Mesenchymal stem cell (in vitro differentiated cells and primary cell): ENCODE measurements at regions not wholly inside any gene's neighbourhood (a gene's known extent, or its start where the extent isn't known, plus 50 kb on each side); places are given as distances from the start of the nearest gene placed in this dataset.

Experiments
- DNase-seq: peaks from one replicate; pipeline ENCODE4 v3.0.0-alpha.2; 2013
- H2AFZ ChIP-seq: one replicate; pipeline ENCODE4 v1.6.1; 2013; ENCODE audit warnings: low read depth, mild to moderate bottlenecking, control low read depth, inconsistent platforms, low read length, moderate library complexity
- H2AK5ac ChIP-seq: 2 replicates; pipeline ENCODE4 v1.6.1; 2013; ENCODE audit warnings: low read length, moderate library complexity, mild to moderate bottlenecking, inconsistent platforms; ENCODE audit not compliant: severe bottlenecking
- H2BK120ac ChIP-seq: one replicate; pipeline ENCODE4 v1.6.1; 2013; ENCODE audit warnings: low read depth, mild to moderate bottlenecking, inconsistent platforms, low read length, moderate library complexity
- H2BK12ac ChIP-seq, 2 experiments: one replicate each; pipeline ENCODE4 v1.6.1; 2013; ENCODE audit warnings: inconsistent platforms in 2 of 2, low read length in 2 of 2, mild to moderate bottlenecking in 2 of 2, moderate library complexity in 2 of 2, control low read depth in 1 of 2
- H2BK15ac ChIP-seq: one replicate; pipeline ENCODE4 v1.6.1; 2013; ENCODE audit warnings: mild to moderate bottlenecking, low read depth, inconsistent platforms; ENCODE audit not compliant: poor library complexity, severe bottlenecking
- H2BK5ac ChIP-seq: 2 replicates; pipeline ENCODE4 v1.6.1; 2013; ENCODE audit warnings: low read depth, mild to moderate bottlenecking, low read length, control low read depth, inconsistent platforms; ENCODE audit not compliant: poor library complexity, severe bottlenecking
- H3K14ac ChIP-seq, 2 experiments: one replicate each; pipeline ENCODE4 v1.6.1; 2013; ENCODE audit warnings: inconsistent platforms in 2 of 2, low read length in 2 of 2, control low read depth in 1 of 2, mild to moderate bottlenecking in 1 of 2, moderate library complexity in 1 of 2
- H3K18ac ChIP-seq, 2 experiments: one replicate each; pipeline ENCODE4 v1.6.1; 2013; ENCODE audit warnings: inconsistent platforms in 2 of 2, low read length in 2 of 2, control low read depth in 1 of 2, low read depth in 1 of 2, mild to moderate bottlenecking in 1 of 2
- H3K23ac ChIP-seq, 2 experiments: one replicate each; pipeline ENCODE4 v1.6.1; 2013; ENCODE audit warnings: inconsistent platforms in 2 of 2, low read length in 2 of 2, mild to moderate bottlenecking in 2 of 2, moderate library complexity in 2 of 2, control low read depth in 1 of 2
- H3K27ac ChIP-seq: 2 replicates; pipeline ENCODE4 v1.5.1; 2013; ENCODE audit warnings: mild to moderate bottlenecking, moderate library complexity, low read length, control low read depth, inconsistent platforms; ENCODE audit not compliant: poor library complexity, severe bottlenecking
- H3K27me3 ChIP-seq, 2 experiments: 2 replicates each; pipeline versions ENCODE4 v1.6.1 to v1.7.0; 2013; ENCODE audit warnings: low read length in 2 of 2, mild to moderate bottlenecking in 2 of 2, moderate library complexity in 2 of 2, control low read depth in 1 of 2, inconsistent platforms in 1 of 2; ENCODE audit not compliant: control insufficient read depth in 1 of 2, insufficient read depth in 1 of 2
- H3K36me3 ChIP-seq, 2 experiments: 2 replicates each; pipeline versions ENCODE4 v1.6.1 to v1.7.0; 2013; ENCODE audit warnings: low read length in 2 of 2, control low read depth in 1 of 2, inconsistent platforms in 1 of 2, low read depth in 1 of 2, mild to moderate bottlenecking in 1 of 2; ENCODE audit not compliant: insufficient read depth in 2 of 2, control insufficient read depth in 1 of 2
- H3K4ac ChIP-seq, 2 experiments: one replicate each; pipeline ENCODE4 v1.6.1; 2013; ENCODE audit warnings: inconsistent platforms in 2 of 2, low read length in 2 of 2, mild to moderate bottlenecking in 2 of 2, moderate library complexity in 2 of 2, control low read depth in 1 of 2, low read depth in 1 of 2
- H3K4me1 ChIP-seq: 2 replicates; pipeline ENCODE4 v1.6.1; 2013; ENCODE audit warnings: low read depth, low read length, control low read depth; ENCODE audit not compliant: control insufficient read depth, insufficient read depth
- H3K4me2 ChIP-seq: 2 replicates; pipeline ENCODE4 v1.6.1; 2013; ENCODE audit warnings: low read length, mild to moderate bottlenecking, inconsistent platforms; ENCODE audit not compliant: poor library complexity, severe bottlenecking
- H3K4me3 ChIP-seq, 2 experiments: 2 replicates each; pipeline versions ENCODE4 v1.5.1 to v1.7.0; 2013; ENCODE audit warnings: low read length in 2 of 2, mild to moderate bottlenecking in 2 of 2, control low read depth in 1 of 2, low read depth in 1 of 2; ENCODE audit not compliant: insufficient read depth in 1 of 2
- H3K79me1 ChIP-seq: replicated peaks from 2 replicates; pipeline ENCODE4 v1.6.1; 2013; ENCODE audit warnings: mild to moderate bottlenecking, control low read depth, low read length, inconsistent platforms; ENCODE audit not compliant: poor library complexity, severe bottlenecking
- H3K9ac ChIP-seq: 2 replicates; pipeline ENCODE4 v1.7.0; 2013; ENCODE audit warnings: mild to moderate bottlenecking, low read length, moderate library complexity
- H3K9me3 ChIP-seq: 2 replicates; pipeline ENCODE4 v1.7.0; 2013; ENCODE audit warnings: mild to moderate bottlenecking, low read length; ENCODE audit not compliant: control insufficient read depth
- H4K8ac ChIP-seq: one replicate; pipeline ENCODE4 v1.6.1; 2013; ENCODE audit warnings: inconsistent platforms, mild to moderate bottlenecking, low read length, moderate library complexity
- H4K91ac ChIP-seq: one replicate; pipeline ENCODE4 v1.6.1; 2013; ENCODE audit warnings: mild to moderate bottlenecking, low read length, inconsistent platforms
- WGBS: methylation state at CpG from one replicate; pipeline ENCODE4 v1.1.7; 2013; ENCODE audit warnings: mixed read lengths; 5-methylcytosine and 5-hydroxymethylcytosine counted together

GRCh38 chr13:61734683-61735082 is 319.0 kb upstream of the PCDH20 start:
- H2BK15ac ChIP-seq, result no peak overlapping the region
- H2BK5ac ChIP-seq, result no peak overlapping the region
- H3K14ac ChIP-seq, result no peak overlapping the region
- H3K27ac ChIP-seq, result no peak overlapping the region
- WGBS, result no CpG with 5 or more reads among the region's 1 CpG
- H3K4me3 ChIP-seq, result no peak overlapping the region
- no peaks in the 10 kb centered on the region for H3K36me3 ChIP-seq
- no peak overlapping the region for H3K4me2 ChIP-seq
- H2BK12ac ChIP-seq, result no peak overlapping the region
- H3K18ac ChIP-seq, result no peak overlapping the region
- no peak overlapping the region for H4K8ac ChIP-seq
- DNase-seq, result no peak
- H4K91ac ChIP-seq, result no peak overlapping the region
- no peak overlapping the region for H3K23ac ChIP-seq
- H3K27me3 ChIP-seq, result no peaks in the 10 kb centered on the region
- no peak overlapping the region for H3K9ac ChIP-seq
- no peak overlapping the region for H3K4ac ChIP-seq
- no peaks in the 10 kb centered on the region for H3K9me3 ChIP-seq
- no peak overlapping the region for H2BK120ac ChIP-seq
- no peak overlapping the region for H2AK5ac ChIP-seq
- no peaks in the 10 kb centered on the region for H3K4me1 ChIP-seq
- no peaks in the 10 kb centered on the region for H3K79me1 ChIP-seq
- no peak overlapping the region for H2AFZ ChIP-seq

GRCh38 chr13:61728471-61728870 is 312.8 kb upstream of the PCDH20 start:
- H2BK120ac ChIP-seq, result no peak overlapping the region
- H3K23ac ChIP-seq, result no peak overlapping the region
- no peak overlapping the region for H2BK12ac ChIP-seq
- no peaks in the 10 kb centered on the region for H3K79me1 ChIP-seq
- H3K36me3 ChIP-seq, result no peaks in the 10 kb centered on the region
- no peak overlapping the region for H3K4ac ChIP-seq
- H3K9ac ChIP-seq, result no peak overlapping the region
- H2BK5ac ChIP-seq, result no peak overlapping the region
- no peak overlapping the region for H4K8ac ChIP-seq
- DNase-seq, result peak; percentile 1
- H3K4me3 ChIP-seq, result no peak overlapping the region
- H3K4me1 ChIP-seq, result no peaks in the 10 kb centered on the region
- no peak overlapping the region for H2AFZ ChIP-seq
- H2AK5ac ChIP-seq, result no peak overlapping the region
- no peak overlapping the region for H4K91ac ChIP-seq
- no peak overlapping the region for H3K27ac ChIP-seq
- H3K18ac ChIP-seq, result no peak overlapping the region
- H3K27me3 ChIP-seq, result no peaks in the 10 kb centered on the region
- H3K14ac ChIP-seq, result no peak overlapping the region
- H3K4me2 ChIP-seq, result no peak overlapping the region
- no peaks in the 10 kb centered on the region for H3K9me3 ChIP-seq
- no peak overlapping the region for H2BK15ac ChIP-seq
- 50% methylated on average over 1 of the region's 1 CpG for WGBS

GRCh38 chr13:61727767-61728166 is 312.1 kb upstream of the PCDH20 start:
- Histone ChIP-seq H3K9me3 (no peaks in the 10 kb centered on the region), H2BK120ac (no peak overlapping the region), H3K27ac (no peak overlapping the region), H2BK5ac (no peak overlapping the region), H4K91ac (no peak overlapping the region), H3K36me3 (no peaks in the 10 kb centered on the region), H2BK12ac (no peak overlapping the region), H3K14ac (no peak overlapping the region), H3K27me3 (no peaks in the 10 kb centered on the region), H2AFZ (no peak overlapping the region), H3K4me2 (no peak overlapping the region), H4K8ac (no peak overlapping the region), H2AK5ac (no peak overlapping the region), H3K23ac (no peak overlapping the region), H3K79me1 (no peaks in the 10 kb centered on the region), H3K9ac (no peak overlapping the region), H3K4ac (no peak overlapping the region), H3K4me3 (no peak overlapping the region), H3K4me1 (no peaks in the 10 kb centered on the region), H2BK15ac (no peak overlapping the region), H3K18ac (no peak overlapping the region)
- DNase-seq, result no peak
- 35% methylated on average over 2 of the region's 2 CpGs for WGBS

- no peak overlapping the region for H4K8ac ChIP-seq
- H2BK120ac ChIP-seq, result no peak overlapping the region
- H3K36me3 ChIP-seq, result no peaks in the 10 kb centered on the region
- no peak overlapping the region for H2AK5ac ChIP-seq
- no peak overlapping the region for H3K23ac ChIP-seq
- H4K91ac ChIP-seq, result no peak overlapping the region
- H2BK12ac ChIP-seq, result no peak overlapping the region
- no peak overlapping the region for H3K4ac ChIP-seq
- H2AFZ ChIP-seq, result no peak overlapping the region
- H2BK15ac ChIP-seq, result no peak overlapping the region
- H3K18ac ChIP-seq, result no peak overlapping the region
- H2BK5ac ChIP-seq, result no peak overlapping the region
- no peaks in the 10 kb centered on the region for H3K9me3 ChIP-seq
- DNase-seq, result no peak
- no peak overlapping the region for H3K27ac ChIP-seq
- H3K79me1 ChIP-seq, result no peaks in the 10 kb centered on the region
- H3K27me3 ChIP-seq, result no peaks in the 10 kb centered on the region
- H3K4me3 ChIP-seq, result no peak overlapping the region
- H3K4me2 ChIP-seq, result no peak overlapping the region
- no peak overlapping the region for H3K14ac ChIP-seq
- H3K9ac ChIP-seq, result no peak overlapping the region
- no peaks in the 10 kb centered on the region for H3K4me1 ChIP-seq
These were observed 310.2 kb upstream of the PCDH20 start for GRCh38 chr13:61725806-61726205.
